Ishikawa (cell line): ENCODE measurements at regions not wholly inside any gene's neighbourhood (a gene's known extent, or its start where the extent isn't known, plus 50 kb on each side); places are given as distances from the start of the nearest gene placed in this dataset.

Experiments used
- CEBPB ChIP-seq: IDR thresholded peaks from 2 replicates; pipeline ENCODE4 v1.6.1; 2012
- CREB1 ChIP-seq: IDR thresholded peaks from 2 replicates; pipeline ENCODE4 v1.6.1; 2012; ENCODE audit warnings: low read depth
- EP300 ChIP-seq: IDR thresholded peaks from 2 replicates; pipeline ENCODE4 v1.6.1; 2012; ENCODE audit warnings: borderline replicate concordance
- FOXM1 ChIP-seq: IDR thresholded peaks from 2 replicates; pipeline ENCODE4 v1.6.1; 2012; ENCODE audit warnings: low read depth, borderline replicate concordance
- NFIC ChIP-seq: IDR thresholded peaks from 2 replicates; pipeline ENCODE4 v1.6.1; 2012
- RAD21 ChIP-seq: IDR thresholded peaks from 2 replicates; pipeline ENCODE4 v1.6.1; 2012; ENCODE audit warnings: low read depth
- TCF12 ChIP-seq: IDR thresholded peaks from 2 replicates; pipeline ENCODE4 v1.6.1; 2012; ENCODE audit warnings: low read depth
- TEAD4 ChIP-seq: IDR thresholded peaks from 2 replicates; pipeline ENCODE4 v1.6.1; 2012
- TF ChIP-seq, protein P1 (sequence below): IDR thresholded peaks from 2 replicates; pipeline ENCODE4 v1.6.1; 2012
- TF ChIP-seq, protein P2 (sequence below): IDR thresholded peaks from 2 replicates; pipeline ENCODE4 v1.6.1; 2012; ENCODE audit warnings: low read depth, mild to moderate bottlenecking
- TF ChIP-seq, protein P3 (sequence below): IDR thresholded peaks from 2 replicates; pipeline ENCODE4 v1.6.1; 2012

DNA sequence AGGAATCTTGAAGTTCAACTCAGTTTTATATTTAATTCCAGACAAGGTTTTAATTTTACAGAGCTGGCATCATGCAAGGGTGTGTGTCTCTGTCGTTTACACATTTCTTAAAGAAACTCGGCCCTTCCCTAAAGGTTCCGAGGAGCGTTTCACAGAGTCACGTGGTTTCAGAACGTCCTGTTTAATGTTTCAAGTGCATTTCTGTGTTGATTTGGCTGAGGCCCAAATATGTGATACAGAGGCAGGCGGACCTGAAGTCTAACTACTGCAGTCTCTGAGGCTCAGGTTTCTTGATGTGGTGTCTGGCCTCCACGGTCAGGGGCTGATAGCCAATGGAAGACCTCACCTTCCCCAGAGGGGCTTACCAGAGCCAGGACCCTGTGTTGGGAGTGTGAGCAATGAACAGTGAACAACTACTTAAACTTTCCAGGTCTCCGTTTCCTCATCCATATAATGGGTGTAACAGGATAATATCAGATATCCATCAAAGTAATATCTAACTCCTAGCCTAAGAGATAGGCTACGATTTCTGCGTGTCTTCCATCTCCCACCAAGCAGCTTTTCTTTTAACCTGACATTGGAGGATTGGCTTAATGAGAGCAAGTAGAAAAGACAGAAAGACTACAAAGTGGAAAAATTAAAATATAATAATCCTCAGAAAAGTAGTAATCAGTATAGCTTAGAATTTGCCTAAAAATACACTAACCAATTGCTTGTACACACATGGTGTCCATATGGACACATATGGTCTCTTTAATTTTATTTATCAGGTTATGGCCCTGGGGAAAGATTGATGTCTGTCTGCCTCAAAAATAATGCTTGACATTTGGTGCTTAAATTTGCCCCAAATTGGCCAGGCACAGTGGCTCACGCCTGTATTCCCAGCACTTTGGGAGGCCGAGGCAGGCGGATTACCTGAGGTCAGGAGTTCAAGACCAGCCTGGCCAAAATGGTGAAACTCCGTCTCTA lies 50.0 kb upstream of the TRIM2 start:
- peak; percentile 44; the same call in 1 of the 2 replicates for TF ChIP-seq TEAD4
- TF ChIP-seq, protein P1, sequence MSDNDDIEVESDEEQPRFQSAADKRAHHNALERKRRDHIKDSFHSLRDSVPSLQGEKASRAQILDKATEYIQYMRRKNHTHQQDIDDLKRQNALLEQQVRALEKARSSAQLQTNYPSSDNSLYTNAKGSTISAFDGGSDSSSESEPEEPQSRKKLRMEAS, result peak; percentile 51; the same call in 1 of the 2 replicates
- TF ChIP-seq TCF12, result no peak
- no peak for TF ChIP-seq CEBPB
- TF ChIP-seq EP300, result peak; percentile 14; the same call in 1 of the 2 replicates
- peak; percentile 79; the same call in 1 of the 2 replicates for TF ChIP-seq NFIC
- TF ChIP-seq FOXM1, result no peak
- TF ChIP-seq, protein P2, sequence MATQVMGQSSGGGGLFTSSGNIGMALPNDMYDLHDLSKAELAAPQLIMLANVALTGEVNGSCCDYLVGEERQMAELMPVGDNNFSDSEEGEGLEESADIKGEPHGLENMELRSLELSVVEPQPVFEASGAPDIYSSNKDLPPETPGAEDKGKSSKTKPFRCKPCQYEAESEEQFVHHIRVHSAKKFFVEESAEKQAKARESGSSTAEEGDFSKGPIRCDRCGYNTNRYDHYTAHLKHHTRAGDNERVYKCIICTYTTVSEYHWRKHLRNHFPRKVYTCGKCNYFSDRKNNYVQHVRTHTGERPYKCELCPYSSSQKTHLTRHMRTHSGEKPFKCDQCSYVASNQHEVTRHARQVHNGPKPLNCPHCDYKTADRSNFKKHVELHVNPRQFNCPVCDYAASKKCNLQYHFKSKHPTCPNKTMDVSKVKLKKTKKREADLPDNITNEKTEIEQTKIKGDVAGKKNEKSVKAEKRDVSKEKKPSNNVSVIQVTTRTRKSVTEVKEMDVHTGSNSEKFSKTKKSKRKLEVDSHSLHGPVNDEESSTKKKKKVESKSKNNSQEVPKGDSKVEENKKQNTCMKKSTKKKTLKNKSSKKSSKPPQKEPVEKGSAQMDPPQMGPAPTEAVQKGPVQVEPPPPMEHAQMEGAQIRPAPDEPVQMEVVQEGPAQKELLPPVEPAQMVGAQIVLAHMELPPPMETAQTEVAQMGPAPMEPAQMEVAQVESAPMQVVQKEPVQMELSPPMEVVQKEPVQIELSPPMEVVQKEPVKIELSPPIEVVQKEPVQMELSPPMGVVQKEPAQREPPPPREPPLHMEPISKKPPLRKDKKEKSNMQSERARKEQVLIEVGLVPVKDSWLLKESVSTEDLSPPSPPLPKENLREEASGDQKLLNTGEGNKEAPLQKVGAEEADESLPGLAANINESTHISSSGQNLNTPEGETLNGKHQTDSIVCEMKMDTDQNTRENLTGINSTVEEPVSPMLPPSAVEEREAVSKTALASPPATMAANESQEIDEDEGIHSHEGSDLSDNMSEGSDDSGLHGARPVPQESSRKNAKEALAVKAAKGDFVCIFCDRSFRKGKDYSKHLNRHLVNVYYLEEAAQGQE, result no peak
- TF ChIP-seq, protein P3, sequence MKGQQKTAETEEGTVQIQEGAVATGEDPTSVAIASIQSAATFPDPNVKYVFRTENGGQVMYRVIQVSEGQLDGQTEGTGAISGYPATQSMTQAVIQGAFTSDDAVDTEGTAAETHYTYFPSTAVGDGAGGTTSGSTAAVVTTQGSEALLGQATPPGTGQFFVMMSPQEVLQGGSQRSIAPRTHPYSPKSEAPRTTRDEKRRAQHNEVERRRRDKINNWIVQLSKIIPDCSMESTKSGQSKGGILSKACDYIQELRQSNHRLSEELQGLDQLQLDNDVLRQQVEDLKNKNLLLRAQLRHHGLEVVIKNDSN, result peak; percentile 88
- no peak for TF ChIP-seq RAD21
- no peak for TF ChIP-seq CREB1
